ENCODE measurements at regions not wholly inside any gene's neighbourhood (a gene's known extent, or its start where the extent isn't known, plus 50 kb on each side); places are given as distances from the start of the nearest gene placed in this dataset.
"Not testable (repeated sequence)": the region's sequence is repeated elsewhere in the genome, so short reads cannot be mapped to it uniquely, and the experiment has no call there.

- no peak for DNase-seq
Observed at GRCh38 chr1:38198099-38198498, 151.5 kb upstream of the POU3F1 start.

GRCh38 chr1:38197312-38198061, 150.9 kb upstream of the POU3F1 start:
- DNase-seq, result no peak

GRCh38 chr1:38194472-38194871, 147.9 kb upstream of the POU3F1 start:
- no peak for DNase-seq

- DNase-seq, result no peak
Observed at GRCh38 chr1:38193040-38193439, 146.4 kb upstream of the POU3F1 start.

GRCh38 chr1:38191461-38191860, 144.9 kb upstream of the POU3F1 start:
- DNase-seq, result no peak

GRCh38 chr1:38190983-38191382, 144.4 kb upstream of the POU3F1 start:
- DNase-seq, result no peak

- no peak for DNase-seq
Observed at GRCh38 chr1:38187552-38187951, 141.0 kb upstream of the POU3F1 start.

- no peak for DNase-seq
Observed at GRCh38 chr1:38186566-38186965, 140.0 kb upstream of the POU3F1 start.

- no peak for DNase-seq
Observed at GRCh38 chr1:38185913-38186312, 139.3 kb upstream of the POU3F1 start.

- no peak for DNase-seq
Observed at GRCh38 chr1:38183747-38184146, 137.2 kb upstream of the POU3F1 start.

- no peak for DNase-seq
Observed at GRCh38 chr1:38183096-38183495, 136.5 kb upstream of the POU3F1 start.

GRCh38 chr1:38180388-38180787, 133.8 kb upstream of the POU3F1 start:
- not testable (repeated sequence) for DNase-seq

- no peak for DNase-seq
Observed at GRCh38 chr1:38179483-38179882, 132.9 kb upstream of the POU3F1 start.

GRCh38 chr1:38178216-38178615, 131.6 kb upstream of the POU3F1 start:
- no peak for DNase-seq

- peak in 3 of 58 donors; percentile 2 to 9 (median 5) for DNase-seq
Observed at GRCh38 chr1:38175121-38175520, 128.5 kb upstream of the POU3F1 start.

- DNase-seq, result no peak
Observed at GRCh38 chr1:38173848-38174247, 127.3 kb upstream of the POU3F1 start.

GRCh38 chr1:38173157-38173831, 126.7 kb upstream of the POU3F1 start:
- DNase-seq, result no peak

GRCh38 chr1:38169121-38169520, 122.5 kb upstream of the POU3F1 start:
- DNase-seq, result no peak

GRCh38 chr1:38168365-38168764, 121.8 kb upstream of the POU3F1 start:
- no peak for DNase-seq

GRCh38 chr1:38166461-38166860, 119.9 kb upstream of the POU3F1 start:
- no peak for DNase-seq

GRCh38 chr1:38153778-38154470, 107.3 kb upstream of the POU3F1 start:
- DNase-seq, result no peak

- no peak for DNase-seq
Observed at GRCh38 chr1:38153066-38153777, 106.6 kb upstream of the POU3F1 start.
